Hematopoietic multipotent progenitor cell treated with erythropoietin and hydrocortisone succinate and interleukin-3 and kit ligand, for 6 days (in vitro differentiated cells): ENCODE measurements at regions not wholly inside any gene's neighbourhood (a gene's known extent, or its start where the extent isn't known, plus 50 kb on each side); places are given as distances from the start of the nearest gene placed in this dataset.
"Not testable (repeated sequence)": the region's sequence is repeated elsewhere in the genome, so short reads cannot be mapped to it uniquely, and the experiment has no call there.

Experiments
- DNase-seq: peaks from one replicate; pipeline ENCODE4 v3.0.0-alpha.2; 2015

DNA sequence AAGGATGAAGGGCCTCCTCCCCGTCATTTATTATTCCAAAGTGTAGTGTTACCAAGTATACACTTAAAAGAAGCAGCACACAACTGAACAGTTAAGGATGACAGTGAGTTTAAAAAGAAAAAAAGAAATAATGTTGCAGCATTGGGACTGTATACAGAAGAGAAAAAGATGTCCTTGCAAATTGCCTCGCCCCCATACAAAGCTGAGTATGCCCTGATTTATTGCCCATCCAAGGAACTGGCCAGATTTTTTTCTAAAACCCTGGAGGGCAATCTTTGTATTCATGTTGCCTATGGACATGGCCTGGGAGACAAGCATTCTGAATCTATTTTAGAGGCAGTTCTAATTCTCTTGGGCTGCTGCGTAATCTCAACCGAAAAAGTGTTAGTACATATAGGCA, 182.7 kb upstream of the NR4A3 start:
- no peak for DNase-seq

DNA sequence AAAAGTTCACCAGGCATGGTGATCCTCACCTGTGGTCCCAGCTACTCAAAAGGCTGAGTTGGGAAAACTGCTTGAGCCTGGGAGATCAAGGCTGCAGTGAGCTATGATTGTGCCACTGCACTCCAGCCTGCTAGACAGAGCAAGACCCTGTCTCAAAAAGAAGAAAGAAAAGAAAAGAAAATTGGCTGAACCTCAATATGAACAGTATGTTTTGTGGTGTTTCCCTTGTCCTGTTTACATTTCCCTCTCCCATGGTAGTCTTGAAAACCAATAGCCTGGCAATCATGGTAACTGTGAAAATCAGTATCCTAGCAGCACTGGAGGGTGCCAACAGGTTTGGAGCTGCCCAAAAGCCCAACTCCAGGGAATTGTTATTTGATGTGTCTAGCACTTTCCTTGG, 174.1 kb upstream of the NR4A3 start:
- no peak for DNase-seq

DNA sequence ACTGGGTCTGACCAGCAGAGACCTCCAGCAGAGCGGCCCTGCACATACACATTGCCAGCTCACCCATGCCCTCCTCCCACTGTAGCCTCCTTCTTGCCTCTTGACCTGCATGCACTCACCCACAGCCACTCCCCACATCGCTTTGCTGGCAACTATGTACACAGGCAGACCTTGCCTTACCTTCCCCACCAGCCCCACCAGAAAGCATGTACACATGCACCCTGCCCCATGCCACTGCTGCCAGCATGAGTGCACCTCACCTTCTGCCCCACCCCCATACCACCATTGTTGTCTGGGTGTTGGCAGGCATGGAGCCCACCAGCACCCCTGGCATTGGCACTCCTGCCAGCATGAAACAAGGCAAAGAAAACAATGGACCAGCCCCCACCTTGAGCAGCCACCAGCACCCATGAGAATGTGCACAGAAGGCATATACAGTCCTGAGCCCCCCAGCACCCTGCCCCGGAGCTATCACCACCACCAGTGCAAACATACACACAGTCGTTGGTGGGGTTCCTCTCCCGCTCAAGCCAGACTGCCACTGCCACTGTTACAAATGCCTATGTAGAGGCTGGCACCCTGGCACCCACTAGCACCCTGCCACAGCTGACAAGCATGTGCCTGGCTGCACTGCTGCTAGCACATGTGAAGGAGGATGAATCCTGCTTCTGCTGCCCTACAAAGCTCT, 171.4 kb upstream of the NR4A3 start:
- DNase-seq = no peak

DNA sequence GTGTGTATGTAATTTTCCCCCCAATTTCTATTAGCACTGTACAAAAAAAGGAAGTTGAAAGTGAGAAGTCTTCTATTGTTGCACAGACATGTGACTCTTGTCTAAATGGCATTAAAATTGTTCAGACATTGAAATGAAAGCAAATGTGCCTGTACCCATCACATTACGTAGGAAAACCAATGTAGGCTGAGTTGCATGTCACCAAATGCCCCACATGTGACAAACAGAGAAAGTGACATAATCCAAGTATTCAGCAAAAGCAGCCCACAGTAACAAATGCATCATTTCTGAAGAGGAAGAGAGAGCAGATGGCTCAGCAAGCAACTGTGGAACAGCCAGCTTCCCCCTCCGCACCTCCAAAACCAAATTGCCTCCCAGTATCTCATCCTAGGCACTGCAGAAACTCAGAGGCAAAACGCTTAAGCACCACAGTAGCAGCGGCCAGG, 161.5 kb upstream of the NR4A3 start:
- DNase-seq = peak; percentile 8

DNA sequence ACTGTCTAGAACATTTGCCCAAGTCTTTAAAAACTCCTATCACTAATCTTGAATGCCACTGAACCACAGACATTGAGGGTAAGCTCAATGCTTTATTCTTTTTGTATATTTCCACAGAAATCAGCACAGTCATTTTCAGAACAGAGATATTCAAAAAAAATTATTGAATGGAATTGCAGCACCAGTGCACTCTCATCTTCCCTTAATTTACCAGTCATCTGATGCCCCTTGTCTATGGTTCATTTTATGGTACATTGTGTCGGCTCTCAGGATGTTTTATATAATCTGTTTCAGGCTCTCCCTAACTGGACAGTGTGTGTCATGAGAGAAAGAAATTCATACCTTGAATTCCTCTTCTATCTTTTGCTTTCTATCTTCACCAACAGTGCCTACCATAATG, 158.4 kb upstream of the NR4A3 start:
- no peak for DNase-seq

DNA sequence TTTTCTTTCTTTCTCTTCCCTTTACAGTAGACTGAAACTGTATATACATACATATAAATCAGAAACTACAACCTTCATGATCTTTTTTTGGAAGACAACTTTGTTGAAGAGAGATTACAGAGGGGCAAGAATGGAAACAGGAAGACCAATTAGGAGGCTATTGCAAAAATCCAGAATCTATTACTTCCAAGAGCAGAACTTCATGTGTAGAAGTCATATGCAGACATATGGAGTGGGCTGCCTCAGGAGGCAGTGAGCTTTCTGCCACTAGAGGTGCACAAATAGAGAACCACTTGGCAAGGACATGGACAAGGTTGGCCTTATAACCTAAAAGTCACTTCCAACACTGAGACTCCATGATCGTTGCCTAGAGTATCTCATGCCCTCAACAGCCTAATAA, 157.8 kb upstream of the NR4A3 start:
- no peak for DNase-seq

DNA sequence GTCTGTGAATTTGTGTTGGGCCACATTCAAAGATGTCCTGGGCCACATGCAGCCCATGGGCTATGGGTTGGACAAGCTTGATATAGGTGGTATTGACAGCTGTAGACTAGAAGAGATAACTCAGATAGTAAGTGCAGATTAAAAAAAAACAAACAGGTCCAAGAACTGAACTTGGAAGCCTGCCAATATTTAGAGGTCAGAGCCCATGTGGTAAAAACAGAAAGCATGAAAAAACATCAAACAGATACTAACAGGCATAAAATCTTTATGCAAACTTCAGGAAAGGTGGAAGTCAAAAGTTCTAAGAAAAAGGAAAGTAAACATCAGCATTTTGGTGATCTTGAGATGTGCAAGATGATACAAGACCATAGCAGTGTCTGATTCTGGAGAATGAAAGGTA, 155.1 kb upstream of the NR4A3 start:
- peak; percentile 11 for DNase-seq

DNA sequence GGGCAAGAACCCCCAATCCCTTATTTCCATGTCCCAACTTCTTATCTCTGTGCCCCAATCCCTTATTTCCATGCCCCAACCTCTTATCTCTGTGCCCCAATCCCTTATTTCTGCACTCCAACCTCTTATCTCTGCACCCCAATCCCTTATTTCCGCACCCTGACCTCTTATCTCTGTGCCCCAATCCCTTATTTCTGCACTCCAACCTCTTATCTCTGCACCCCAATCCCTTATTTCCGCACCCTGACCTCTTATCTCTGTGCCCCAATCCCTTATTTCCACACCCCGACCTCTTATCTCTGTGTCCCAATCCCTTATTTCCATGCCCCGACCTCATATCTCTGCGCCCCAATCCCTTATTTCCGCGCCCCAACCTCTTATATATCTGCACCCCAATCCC, 150.8 kb upstream of the NR4A3 start:
- not testable (repeated sequence) for DNase-seq

DNA sequence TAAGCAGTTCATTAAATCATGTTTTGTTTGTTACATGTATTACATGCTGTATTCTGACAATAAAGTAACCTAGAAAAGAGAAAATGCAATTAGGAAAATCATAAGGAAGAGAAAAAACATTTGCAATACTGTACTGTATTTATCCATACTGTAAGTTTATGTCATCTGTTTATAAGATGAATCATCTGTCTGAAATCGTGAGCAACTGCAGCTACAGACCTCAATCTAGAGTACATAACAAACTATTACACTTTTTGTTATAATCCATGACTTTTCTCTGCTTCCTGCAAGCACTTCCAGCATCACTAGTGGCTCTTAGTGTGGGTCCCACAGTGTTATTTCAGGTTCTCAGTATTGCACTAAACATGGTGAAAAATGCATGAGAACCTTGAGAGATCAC, 144.4 kb upstream of the NR4A3 start:
- DNase-seq = no peak

DNA sequence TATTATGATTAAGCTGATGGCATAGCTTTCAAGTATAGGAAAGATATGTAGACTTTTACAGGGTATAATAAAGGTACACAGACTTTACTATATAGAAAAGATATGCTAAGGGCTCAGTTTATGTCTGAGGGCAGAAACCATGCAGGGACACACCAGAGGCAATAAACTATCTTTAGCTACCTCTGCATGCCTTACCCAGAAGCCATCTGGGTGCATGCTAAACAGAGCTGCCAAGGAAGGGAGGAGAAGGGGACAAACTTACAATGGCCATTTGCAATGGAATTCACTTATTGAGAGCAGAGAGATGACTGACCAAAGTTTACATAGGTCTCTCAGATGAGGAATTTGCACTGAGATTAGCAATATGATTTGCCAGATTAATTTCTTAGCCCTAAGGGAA, 143.1 kb upstream of the NR4A3 start:
- DNase-seq = no peak

DNA sequence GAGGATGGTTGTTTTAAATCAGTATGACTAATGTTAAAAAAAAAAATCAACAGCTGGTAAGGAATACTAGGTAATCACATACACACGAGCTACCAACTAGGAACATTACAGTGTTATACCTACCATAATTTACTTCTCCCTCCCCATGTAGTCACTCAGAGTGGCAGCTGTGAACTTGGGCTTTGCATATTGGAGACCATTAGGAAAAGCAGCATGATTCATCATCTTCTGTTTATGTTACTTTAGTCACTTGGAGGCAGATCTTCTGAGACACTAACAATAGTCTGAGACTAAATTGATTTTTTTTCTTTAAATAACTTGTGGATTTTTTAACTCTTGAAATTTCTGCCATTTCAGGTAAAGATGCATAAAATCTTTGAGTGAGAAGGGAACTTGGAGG, 141.5 kb upstream of the NR4A3 start:
- no peak for DNase-seq

DNA sequence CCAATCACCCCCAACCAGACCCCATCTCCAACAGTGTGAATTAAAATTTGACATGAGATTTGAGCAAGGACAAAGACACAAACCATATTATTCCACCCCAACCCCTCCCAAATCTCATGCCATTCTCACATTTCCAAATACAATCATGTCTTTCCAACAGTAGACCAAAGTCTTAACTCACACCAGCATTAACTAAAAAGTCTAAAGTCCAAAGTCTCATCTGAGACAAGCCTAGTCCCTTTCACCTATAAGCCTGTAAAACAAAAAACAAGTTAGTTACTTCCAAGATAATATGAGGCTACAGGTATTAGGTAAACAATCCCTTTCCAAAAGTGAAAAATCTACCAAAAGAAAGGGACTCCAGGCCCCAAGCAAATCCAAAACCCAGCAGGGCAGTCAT, 140.6 kb upstream of the NR4A3 start:
- no peak for DNase-seq

DNA sequence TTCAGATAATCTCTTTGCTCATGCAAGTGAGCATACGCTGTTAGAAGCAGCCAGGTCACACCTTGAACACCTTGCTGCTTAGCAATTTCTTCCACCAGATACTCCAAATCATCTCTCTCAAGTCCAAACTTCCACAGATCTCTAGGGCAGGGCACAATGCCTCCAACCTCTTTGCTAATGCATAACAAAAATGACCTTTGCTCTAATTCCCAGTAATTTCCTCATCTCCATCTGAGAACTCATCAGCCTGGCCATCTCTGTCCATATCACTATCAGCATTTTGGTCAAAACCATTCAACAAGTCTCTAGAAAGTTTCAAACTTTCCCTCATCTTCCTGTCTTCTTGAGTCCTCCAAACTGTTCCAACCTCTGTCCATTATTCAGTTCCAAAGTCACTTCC, 139.3 kb upstream of the NR4A3 start:
- no peak for DNase-seq

DNA sequence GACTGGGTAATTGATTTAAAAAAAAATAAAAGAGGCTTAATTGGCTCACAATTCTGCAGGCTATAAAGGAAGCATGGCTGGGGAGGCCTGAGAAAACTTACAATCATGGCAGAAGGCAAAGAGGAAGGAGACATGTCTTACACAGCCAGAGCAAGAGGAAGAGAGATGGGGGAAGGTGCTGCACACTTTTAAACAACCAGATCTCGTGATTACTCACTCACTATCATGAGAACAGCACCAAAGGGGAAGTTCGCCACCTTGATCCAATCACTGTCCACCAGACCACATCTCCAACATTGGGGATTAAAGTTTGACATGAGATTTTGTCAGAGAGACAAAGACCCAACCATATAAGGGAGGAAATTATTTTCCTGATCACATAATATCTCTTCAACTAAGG, 138.8 kb upstream of the NR4A3 start:
- peak; percentile 18 for DNase-seq

DNA sequence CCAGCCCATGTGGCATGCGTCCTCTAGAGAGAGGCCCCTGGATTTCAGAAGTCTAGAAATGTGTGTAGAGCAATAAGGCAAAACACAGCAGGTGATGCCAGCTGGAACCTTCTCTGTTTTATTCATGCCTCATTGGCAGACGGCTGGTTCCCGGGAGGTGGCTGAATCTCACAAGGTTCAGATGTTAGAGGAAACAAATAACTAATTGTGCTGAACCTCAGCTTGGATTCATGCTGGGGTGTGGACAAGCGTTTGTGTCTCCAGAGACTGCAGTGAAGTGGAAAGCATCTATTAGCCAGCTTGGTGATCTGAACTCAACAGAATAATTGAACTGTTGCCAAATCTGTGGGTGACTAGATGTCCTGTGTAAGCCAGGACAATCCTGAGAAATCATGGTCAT, 131.1 kb upstream of the NR4A3 start:
- no peak for DNase-seq

DNA sequence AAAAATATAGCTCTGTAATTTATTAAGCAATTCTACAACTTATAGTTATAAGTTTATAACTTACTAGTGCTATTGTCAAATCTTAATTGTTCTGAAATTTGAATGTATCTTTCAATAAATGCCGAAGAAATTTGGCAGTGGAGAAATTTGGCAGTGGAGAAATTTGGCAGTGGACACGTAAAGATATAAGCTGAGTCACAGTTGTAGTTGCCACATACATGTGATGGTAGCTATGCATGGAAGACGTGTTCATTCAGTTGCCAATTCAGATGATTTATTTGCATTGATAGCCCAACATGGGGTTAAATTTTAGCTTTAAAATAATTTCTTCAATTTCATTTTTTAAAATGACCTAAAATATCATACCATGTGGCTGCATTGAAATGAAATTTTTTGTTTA, 127.8 kb upstream of the NR4A3 start:
- no peak for DNase-seq

DNA sequence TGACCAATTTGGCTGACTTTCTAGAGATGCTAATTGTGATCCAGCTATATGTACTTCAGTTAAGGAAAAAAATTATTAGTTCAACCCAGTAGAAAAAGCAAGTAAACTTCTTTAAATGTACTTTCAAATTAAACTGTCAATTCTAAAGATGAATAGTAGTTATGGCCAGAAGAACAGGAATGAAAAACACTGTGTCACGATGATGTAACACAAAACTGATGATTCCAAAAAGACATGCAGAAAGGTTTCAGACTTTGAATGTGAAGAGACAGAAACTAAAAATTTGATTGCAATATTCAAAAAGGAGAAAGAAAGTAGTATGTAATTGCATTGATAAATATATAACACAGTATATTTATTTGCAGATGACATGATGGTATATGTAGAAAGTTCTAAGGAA, 127.3 kb upstream of the NR4A3 start:
- DNase-seq = no peak

DNA sequence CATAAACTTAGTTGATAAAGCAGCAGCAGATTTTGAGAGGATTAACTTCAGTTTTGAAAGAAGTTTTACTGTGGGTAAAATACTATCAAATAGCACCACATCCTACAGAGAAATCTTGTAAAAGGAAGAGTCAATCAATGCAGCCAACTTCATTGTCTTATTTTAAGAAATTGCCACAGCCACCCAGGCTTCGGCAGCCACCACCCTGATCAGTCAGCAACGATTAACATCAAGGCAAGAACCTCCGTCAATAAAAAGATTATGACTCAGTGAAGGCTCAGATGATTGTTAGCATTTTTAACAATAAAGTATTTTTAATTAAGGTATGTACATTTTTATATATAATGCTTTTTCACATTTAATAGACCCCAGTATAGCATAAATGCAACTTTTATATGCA, 122.3 kb upstream of the NR4A3 start:
- no peak for DNase-seq

DNA sequence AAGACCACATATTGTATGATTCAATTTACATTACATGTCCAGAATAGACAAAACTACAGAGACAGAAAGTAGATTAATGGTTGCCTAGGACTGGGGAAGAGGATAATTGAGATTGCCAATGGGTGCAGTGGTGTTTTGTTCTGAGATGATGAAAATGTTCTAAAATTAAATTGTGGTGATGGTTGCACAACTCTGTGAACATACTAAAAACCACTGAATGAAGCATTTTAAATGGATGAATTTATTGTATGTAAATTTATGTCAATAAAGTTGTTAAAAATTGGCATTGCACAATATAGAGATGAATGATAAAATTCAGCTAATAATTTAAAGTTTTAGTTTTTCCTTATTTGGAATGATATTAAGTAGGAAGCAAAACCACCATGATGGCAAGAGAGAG, 109.5 kb upstream of the NR4A3 start:
- DNase-seq = no peak

DNA sequence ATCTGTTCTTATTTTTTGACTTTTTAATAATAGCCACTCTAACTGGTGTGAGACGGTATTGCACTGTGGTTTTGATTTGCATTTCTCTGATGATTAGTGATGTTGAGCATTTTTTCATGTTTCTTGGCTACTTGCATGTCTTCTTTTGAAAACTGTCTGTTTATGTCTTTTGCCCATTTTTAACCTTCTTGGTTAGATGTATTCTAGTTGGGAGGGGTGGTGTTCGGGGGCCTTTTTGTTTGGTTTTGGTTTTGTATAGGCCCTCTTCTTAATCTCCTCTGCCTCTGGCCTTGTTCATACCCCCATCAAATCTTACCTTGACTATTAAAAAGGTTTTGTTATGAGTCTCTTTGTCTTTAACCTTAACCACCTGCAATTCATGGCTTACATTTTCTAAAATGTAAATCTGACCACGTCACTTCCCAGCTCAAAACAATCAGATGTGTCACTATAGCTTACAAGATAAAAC, 107.8 kb upstream of the NR4A3 start:
- DNase-seq = no peak

DNA sequence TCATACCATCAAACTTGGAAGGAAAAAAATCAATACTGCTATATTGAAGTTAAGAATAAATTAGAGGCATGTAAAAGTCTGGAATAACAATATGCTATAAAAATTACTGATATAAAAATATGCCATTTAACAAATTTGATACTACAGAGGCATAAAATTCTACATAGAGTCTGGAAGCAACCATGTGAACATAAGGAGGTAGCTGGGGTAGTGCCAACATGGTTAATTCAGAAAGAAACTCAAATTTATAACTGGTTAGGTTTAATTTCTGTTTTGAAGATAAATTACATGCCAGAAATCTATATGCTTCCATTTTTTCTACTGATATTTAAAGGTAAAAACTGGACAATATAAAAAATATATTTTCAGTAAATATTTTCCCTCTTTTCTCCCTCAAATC, 103.1 kb upstream of the NR4A3 start:
- no peak for DNase-seq

DNA sequence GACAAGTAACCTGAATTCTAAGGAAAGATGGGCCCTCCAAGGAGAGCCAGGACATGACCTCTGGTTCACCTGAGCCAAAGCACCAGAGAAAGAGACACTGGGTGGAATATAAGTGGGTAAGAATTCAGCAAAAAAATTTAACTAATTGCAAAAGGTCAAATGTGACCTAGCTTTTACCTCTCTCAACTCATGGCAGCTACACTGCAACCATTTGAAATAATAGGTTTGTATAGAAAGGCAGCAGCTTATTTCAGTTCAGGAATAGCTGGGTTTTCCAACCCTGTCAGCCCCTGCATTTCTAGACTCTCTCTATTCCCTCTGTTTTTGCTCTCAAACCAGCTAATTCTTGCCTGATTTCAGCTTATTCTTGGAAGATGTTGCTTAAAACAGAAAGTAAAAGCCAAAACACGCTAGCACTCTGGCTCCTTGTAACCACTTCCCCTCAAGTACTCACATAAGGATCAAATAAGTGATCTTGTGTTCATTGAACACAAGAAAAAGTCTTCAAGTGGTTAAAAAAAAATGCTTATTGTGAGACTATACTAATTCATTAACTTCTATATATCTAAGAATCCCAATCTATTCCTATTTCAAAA, 101.1 kb upstream of the NR4A3 start:
- DNase-seq = peak; percentile 30

DNA sequence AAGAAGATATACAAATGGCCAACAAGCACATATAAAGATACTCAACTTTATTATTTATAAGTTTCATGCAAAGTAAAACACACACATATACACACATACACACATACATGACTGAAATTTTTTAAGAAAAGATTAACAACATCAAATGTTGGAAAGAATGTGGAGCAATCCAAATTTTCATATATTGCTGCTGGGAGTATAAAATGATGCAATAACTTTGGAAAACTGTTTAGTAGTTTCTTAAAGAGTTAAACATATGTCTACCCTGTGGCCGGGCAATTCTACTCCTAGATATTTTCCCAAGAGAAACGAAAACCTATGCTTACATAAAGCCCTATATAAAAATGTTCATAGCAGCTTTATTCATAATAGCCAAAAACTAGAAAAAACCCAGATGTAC, 99.8 kb upstream of the NR4A3 start:
- DNase-seq = no peak

DNA sequence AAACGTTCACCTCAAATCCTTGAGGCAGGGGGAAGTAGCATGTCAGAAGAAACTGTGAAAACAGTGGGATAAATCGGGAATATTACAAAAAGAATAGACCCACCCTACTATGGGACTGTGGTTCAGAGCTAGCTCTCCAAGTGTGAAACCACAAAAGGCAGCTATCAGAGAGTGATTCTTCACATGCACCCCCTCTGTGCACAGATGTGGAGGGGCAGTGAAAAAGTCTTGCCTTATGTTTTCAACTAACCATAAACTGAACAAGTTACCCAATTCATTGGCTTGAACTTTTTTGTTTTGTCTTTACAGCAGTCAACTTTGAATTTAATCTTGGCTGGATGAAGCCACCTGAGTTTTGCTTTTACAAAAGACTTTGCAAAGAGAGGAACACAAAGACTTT, 98.8 kb upstream of the NR4A3 start:
- DNase-seq = no peak

DNA sequence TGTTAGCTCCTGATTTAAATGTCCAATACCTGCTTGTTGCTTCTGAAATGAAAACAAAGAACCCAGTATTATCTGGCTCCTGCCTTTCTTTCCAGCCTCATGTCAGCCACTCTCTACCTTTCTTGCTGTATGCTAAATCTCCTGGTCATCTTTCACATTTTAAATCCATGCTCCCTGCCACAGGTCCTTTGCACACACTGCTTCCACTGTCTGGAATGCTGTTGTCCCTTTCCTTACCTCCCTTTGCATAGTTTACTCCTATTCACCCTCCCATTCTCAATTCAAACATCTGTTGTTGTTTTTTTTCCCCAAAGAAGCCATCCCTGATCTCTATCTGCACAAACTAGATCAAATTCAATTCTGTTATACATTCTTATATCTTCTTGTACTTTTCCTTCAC, 97.0 kb upstream of the NR4A3 start:
- DNase-seq = no peak
